GM21529 (cell line): ENCODE measurements at regions not wholly inside any gene's neighbourhood (a gene's known extent, or its start where the extent isn't known, plus 50 kb on each side); places are given as distances from the start of the nearest gene placed in this dataset.

Experiments used
- ATAC-seq: cut with Tn5 transposase; IDR thresholded peaks from one replicate; pipeline ENCODE4 v1.9.1; 2021; ENCODE audit not compliant: unreplicated experiment

- no peak for ATAC-seq
These were observed 276.5 kb upstream of the SMARCA2 start for GRCh38 chr9:1738511-1739100.

GRCh38 chr9:1743121-1743960, 271.8 kb upstream of the SMARCA2 start:
- ATAC-seq = no peak

GRCh38 chr9:1745980-1746379, 269.2 kb upstream of the SMARCA2 start:
- ATAC-seq = no peak

- peak; percentile 85 for ATAC-seq
These were observed 267.7 kb upstream of the SMARCA2 start for GRCh38 chr9:1747417-1747967.

GRCh38 chr9:1748407-1748806, 266.7 kb upstream of the SMARCA2 start:
- no peak for ATAC-seq

GRCh38 chr9:1757186-1757585, 258.0 kb upstream of the SMARCA2 start:
- ATAC-seq = no peak

- ATAC-seq = peak; percentile 91
These were observed 256.1 kb upstream of the SMARCA2 start for GRCh38 chr9:1759009-1759408.

GRCh38 chr9:1759771-1760300, 255.3 kb upstream of the SMARCA2 start:
- ATAC-seq = no peak

GRCh38 chr9:1761807-1762206, 253.3 kb upstream of the SMARCA2 start:
- no peak for ATAC-seq

- no peak for ATAC-seq
These were observed 249.1 kb upstream of the SMARCA2 start for GRCh38 chr9:1766042-1766441.

- ATAC-seq = no peak
These were observed 246.6 kb upstream of the SMARCA2 start for GRCh38 chr9:1768561-1768960.

- ATAC-seq = no peak
These were observed 243.9 kb upstream of the SMARCA2 start for GRCh38 chr9:1771094-1771789.

GRCh38 chr9:1775230-1775629, 239.9 kb upstream of the SMARCA2 start:
- ATAC-seq = no peak

GRCh38 chr9:1776668-1777067, 238.5 kb upstream of the SMARCA2 start:
- no peak for ATAC-seq

GRCh38 chr9:1791191-1791590, 224.0 kb upstream of the SMARCA2 start:
- no peak for ATAC-seq

- ATAC-seq = no peak
These were observed 220.4 kb upstream of the SMARCA2 start for GRCh38 chr9:1794547-1795270.

- no peak for ATAC-seq
These were observed 210.8 kb upstream of the SMARCA2 start for GRCh38 chr9:1804128-1804865.

GRCh38 chr9:1829719-1830118, 185.4 kb upstream of the SMARCA2 start:
- no peak for ATAC-seq

- no peak for ATAC-seq
These were observed 182.2 kb upstream of the SMARCA2 start for GRCh38 chr9:1832960-1833359.

GRCh38 chr9:1837453-1838084, 177.6 kb upstream of the SMARCA2 start:
- peak; percentile 80 for ATAC-seq
